Activated CD4-positive, CD25-positive, alpha-beta regulatory T cell (primary cell): ENCODE measurements at regions not wholly inside any gene's neighbourhood (a gene's known extent, or its start where the extent isn't known, plus 50 kb on each side); places are given as distances from the start of the nearest gene placed in this dataset.
"Not testable (repeated sequence)": the region's sequence is repeated elsewhere in the genome, so short reads cannot be mapped to it uniquely, and the experiment has no call there.

ENCODE experiments used
- DNase-seq, 4 experiments: peaks; one replicate each; lab custom pipeline; 2025; lab: John Stamatoyannopoulos, UW

- peak; percentile 37 to 57 (median 52) for DNase-seq
These were observed 308.4 kb downstream of the RPLP1 start for GRCh38 chr15:69760890-69761568.

GRCh38 chr15:69762373-69763148, 309.9 kb downstream of the RPLP1 start:
- DNase-seq: no peak

- DNase-seq: no peak
These were observed 311.2 kb downstream of the RPLP1 start for GRCh38 chr15:69763831-69764230.

- DNase-seq: no peak
These were observed 313.5 kb downstream of the RPLP1 start for GRCh38 chr15:69766156-69766555.

- DNase-seq: no peak
These were observed 314.6 kb downstream of the RPLP1 start for GRCh38 chr15:69767191-69767590.

GRCh38 chr15:69769336-69769735, 316.7 kb downstream of the RPLP1 start:
- not testable (repeated sequence) for DNase-seq

- DNase-seq: not testable (repeated sequence)
These were observed 321.6 kb downstream of the RPLP1 start for GRCh38 chr15:69774258-69774657.

- DNase-seq: not testable (repeated sequence)
These were observed 322.1 kb downstream of the RPLP1 start for GRCh38 chr15:69774711-69775110.

GRCh38 chr15:69777356-69777755, 320.4 kb downstream of the TLE3 start:
- DNase-seq: no peak

- DNase-seq: no peak
These were observed 317.3 kb downstream of the TLE3 start for GRCh38 chr15:69780374-69780773.

GRCh38 chr15:69780981-69781380, 316.7 kb downstream of the TLE3 start:
- DNase-seq: no peak

GRCh38 chr15:69781411-69782125, 316.1 kb downstream of the TLE3 start:
- no peak for DNase-seq

GRCh38 chr15:69782139-69782658, 315.5 kb downstream of the TLE3 start:
- no peak for DNase-seq

GRCh38 chr15:69782809-69783208, 314.9 kb downstream of the TLE3 start:
- DNase-seq: no peak

GRCh38 chr15:69783211-69783610, 314.5 kb downstream of the TLE3 start:
- no peak for DNase-seq

GRCh38 chr15:69784798-69785566, 312.7 kb downstream of the TLE3 start:
- DNase-seq: no peak

GRCh38 chr15:69786136-69786701, 311.5 kb downstream of the TLE3 start:
- DNase-seq: no peak

- DNase-seq: no peak
These were observed 309.9 kb downstream of the TLE3 start for GRCh38 chr15:69787791-69788190.

- DNase-seq: no peak
These were observed 307.9 kb downstream of the TLE3 start for GRCh38 chr15:69789648-69790393.

GRCh38 chr15:69790632-69791031, 307.1 kb downstream of the TLE3 start:
- DNase-seq: no peak

- no peak for DNase-seq
These were observed 304.9 kb downstream of the TLE3 start for GRCh38 chr15:69792823-69793222.
